ENCODE measurements at regions not wholly inside any gene's neighbourhood (a gene's known extent, or its start where the extent isn't known, plus 50 kb on each side); places are given as distances from the start of the nearest gene placed in this dataset.

DNA sequence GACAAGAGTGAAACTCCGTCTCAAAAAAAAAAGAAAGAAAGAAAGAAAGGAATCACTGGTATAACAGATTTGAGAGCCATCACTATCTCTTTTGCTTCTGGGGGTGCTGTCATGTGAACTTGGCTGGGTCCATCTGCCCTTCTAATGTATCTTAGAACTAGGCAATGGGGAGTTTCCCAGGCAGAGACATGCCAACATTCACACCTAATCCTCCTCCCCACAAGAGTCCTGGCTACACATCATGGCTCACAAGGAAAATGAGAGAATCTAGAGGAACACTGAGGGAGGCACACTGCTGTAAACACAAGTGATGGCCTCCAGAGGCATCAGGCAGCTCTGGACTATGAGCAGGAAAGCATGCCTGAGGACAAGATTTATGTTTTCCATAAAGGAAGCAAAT, 67.8 kb upstream of the PPP2R3A start:
- Histone ChIP-seq H3K36me3 (ENCODE audit: control insufficient read depth in 4 of 4, insufficient read depth in 3 of 4, low read depth in 1 of 4, low read length in 3 of 4) (no peaks in the 10 kb centered on the region), H3K4me3 (ENCODE audit: low read depth in 1 of 3, low read length in 3 of 3) (no peak overlapping the region), H3K9ac (ENCODE audit: low read depth in 1 of 2, low read length in 2 of 2) (no peak overlapping the region), H3K4me1 (ENCODE audit: control insufficient read depth in 4 of 4, insufficient read depth in 4 of 4, low read length in 3 of 4) (no peaks in the 10 kb centered on the region), H3K9me3 (ENCODE audit: control insufficient read depth in 4 of 4, low read length in 3 of 4) (no peaks in the 10 kb centered on the region), H3K27me3 (ENCODE audit: control insufficient read depth in 4 of 4, insufficient read depth in 4 of 4, low read length in 3 of 4) (no peaks in the 10 kb centered on the region), H3K27ac (ENCODE audit: low read depth in 1 of 2, low read length in 2 of 2) (no peak overlapping the region)
- 93% methylated on average over 1 of the region's 1 CpG for WGBS
- TF ChIP-seq, protein P1, sequence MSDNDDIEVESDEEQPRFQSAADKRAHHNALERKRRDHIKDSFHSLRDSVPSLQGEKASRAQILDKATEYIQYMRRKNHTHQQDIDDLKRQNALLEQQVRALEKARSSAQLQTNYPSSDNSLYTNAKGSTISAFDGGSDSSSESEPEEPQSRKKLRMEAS (IDR thresholded peaks at IDR 0.05), result no peak
- TF ChIP-seq FOXA2 (IDR thresholded peaks at IDR 0.05) (no peak), GABPA (IDR thresholded peaks at IDR 0.05 in 1 of 2, conservative IDR thresholded peaks at IDR 0.05 in 1 of 2) (no peak), RAD21 (IDR thresholded peaks at IDR 0.05) (no peak), NR2F2 (IDR thresholded peaks at IDR 0.05) (no peak), JUND (IDR thresholded peaks at IDR 0.05) (no peak), HNF4G (IDR thresholded peaks at IDR 0.05) (no peak), EGR1 (IDR thresholded peaks at IDR 0.05; ENCODE audit: low read depth in 2 of 2) (no peak), RXRA (IDR thresholded peaks at IDR 0.05) (no peak), SP1 (IDR thresholded peaks at IDR 0.05) (no peak), HNF4A (conservative IDR thresholded peaks at IDR 0.05) (no peak), FOXA1 (IDR thresholded peaks at IDR 0.05) (no peak), TAF1 (conservative IDR thresholded peaks at IDR 0.05) (no peak), YY1 (IDR thresholded peaks at IDR 0.05) (no peak)
- TF ChIP-seq, protein P2, sequence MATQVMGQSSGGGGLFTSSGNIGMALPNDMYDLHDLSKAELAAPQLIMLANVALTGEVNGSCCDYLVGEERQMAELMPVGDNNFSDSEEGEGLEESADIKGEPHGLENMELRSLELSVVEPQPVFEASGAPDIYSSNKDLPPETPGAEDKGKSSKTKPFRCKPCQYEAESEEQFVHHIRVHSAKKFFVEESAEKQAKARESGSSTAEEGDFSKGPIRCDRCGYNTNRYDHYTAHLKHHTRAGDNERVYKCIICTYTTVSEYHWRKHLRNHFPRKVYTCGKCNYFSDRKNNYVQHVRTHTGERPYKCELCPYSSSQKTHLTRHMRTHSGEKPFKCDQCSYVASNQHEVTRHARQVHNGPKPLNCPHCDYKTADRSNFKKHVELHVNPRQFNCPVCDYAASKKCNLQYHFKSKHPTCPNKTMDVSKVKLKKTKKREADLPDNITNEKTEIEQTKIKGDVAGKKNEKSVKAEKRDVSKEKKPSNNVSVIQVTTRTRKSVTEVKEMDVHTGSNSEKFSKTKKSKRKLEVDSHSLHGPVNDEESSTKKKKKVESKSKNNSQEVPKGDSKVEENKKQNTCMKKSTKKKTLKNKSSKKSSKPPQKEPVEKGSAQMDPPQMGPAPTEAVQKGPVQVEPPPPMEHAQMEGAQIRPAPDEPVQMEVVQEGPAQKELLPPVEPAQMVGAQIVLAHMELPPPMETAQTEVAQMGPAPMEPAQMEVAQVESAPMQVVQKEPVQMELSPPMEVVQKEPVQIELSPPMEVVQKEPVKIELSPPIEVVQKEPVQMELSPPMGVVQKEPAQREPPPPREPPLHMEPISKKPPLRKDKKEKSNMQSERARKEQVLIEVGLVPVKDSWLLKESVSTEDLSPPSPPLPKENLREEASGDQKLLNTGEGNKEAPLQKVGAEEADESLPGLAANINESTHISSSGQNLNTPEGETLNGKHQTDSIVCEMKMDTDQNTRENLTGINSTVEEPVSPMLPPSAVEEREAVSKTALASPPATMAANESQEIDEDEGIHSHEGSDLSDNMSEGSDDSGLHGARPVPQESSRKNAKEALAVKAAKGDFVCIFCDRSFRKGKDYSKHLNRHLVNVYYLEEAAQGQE (IDR thresholded peaks at IDR 0.05), result no peak
- TF ChIP-seq, protein P3, sequence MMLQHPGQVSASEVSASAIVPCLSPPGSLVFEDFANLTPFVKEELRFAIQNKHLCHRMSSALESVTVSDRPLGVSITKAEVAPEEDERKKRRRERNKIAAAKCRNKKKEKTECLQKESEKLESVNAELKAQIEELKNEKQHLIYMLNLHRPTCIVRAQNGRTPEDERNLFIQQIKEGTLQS (IDR thresholded peaks at IDR 0.05), result no peak
- TF ChIP-seq, protein P4, sequence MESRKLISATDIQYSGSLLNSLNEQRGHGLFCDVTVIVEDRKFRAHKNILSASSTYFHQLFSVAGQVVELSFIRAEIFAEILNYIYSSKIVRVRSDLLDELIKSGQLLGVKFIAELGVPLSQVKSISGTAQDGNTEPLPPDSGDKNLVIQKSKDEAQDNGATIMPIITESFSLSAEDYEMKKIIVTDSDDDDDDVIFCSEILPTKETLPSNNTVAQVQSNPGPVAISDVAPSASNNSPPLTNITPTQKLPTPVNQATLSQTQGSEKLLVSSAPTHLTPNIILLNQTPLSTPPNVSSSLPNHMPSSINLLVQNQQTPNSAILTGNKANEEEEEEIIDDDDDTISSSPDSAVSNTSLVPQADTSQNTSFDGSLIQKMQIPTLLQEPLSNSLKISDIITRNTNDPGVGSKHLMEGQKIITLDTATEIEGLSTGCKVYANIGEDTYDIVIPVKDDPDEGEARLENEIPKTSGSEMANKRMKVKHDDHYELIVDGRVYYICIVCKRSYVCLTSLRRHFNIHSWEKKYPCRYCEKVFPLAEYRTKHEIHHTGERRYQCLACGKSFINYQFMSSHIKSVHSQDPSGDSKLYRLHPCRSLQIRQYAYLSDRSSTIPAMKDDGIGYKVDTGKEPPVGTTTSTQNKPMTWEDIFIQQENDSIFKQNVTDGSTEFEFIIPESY (IDR thresholded peaks at IDR 0.05), result no peak
- TF ChIP-seq, protein P5, sequence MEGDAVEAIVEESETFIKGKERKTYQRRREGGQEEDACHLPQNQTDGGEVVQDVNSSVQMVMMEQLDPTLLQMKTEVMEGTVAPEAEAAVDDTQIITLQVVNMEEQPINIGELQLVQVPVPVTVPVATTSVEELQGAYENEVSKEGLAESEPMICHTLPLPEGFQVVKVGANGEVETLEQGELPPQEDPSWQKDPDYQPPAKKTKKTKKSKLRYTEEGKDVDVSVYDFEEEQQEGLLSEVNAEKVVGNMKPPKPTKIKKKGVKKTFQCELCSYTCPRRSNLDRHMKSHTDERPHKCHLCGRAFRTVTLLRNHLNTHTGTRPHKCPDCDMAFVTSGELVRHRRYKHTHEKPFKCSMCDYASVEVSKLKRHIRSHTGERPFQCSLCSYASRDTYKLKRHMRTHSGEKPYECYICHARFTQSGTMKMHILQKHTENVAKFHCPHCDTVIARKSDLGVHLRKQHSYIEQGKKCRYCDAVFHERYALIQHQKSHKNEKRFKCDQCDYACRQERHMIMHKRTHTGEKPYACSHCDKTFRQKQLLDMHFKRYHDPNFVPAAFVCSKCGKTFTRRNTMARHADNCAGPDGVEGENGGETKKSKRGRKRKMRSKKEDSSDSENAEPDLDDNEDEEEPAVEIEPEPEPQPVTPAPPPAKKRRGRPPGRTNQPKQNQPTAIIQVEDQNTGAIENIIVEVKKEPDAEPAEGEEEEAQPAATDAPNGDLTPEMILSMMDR (IDR thresholded peaks at IDR 0.05; ENCODE audit: low read depth, low read length, missing input control), result no peak
- no peak for DNase-seq (ENCODE audit: low spot score)

Data from liver (tissue), 8 donors.